Hippocampal formation (tissue), 2 donors: ENCODE measurements at regions not wholly inside any gene's neighbourhood (a gene's known extent, or its start where the extent isn't known, plus 50 kb on each side); places are given as distances from the start of the nearest gene placed in this dataset.
"Not testable (repeated sequence)": the region's sequence is repeated elsewhere in the genome, so short reads cannot be mapped to it uniquely, and the experiment has no call there.

Experiments used
- DNase-seq, 2 donors: peaks; one replicate each; lab custom pipeline; 2025; lab: John Stamatoyannopoulos, UW

GRCh38 chr4:91838181-91838861 is 465.4 kb upstream of the GRID2 start:
- DNase-seq, result no peak

GRCh38 chr4:91840359-91840758 is 463.4 kb upstream of the GRID2 start:
- no peak for DNase-seq

- DNase-seq, result no peak
These were observed 457.5 kb upstream of the GRID2 start for GRCh38 chr4:91846233-91846632.

- DNase-seq, result no peak
These were observed 452.3 kb upstream of the GRID2 start for GRCh38 chr4:91851456-91851855.

GRCh38 chr4:91887926-91888325 is 415.8 kb upstream of the GRID2 start:
- no peak for DNase-seq

GRCh38 chr4:91891217-91891616 is 412.5 kb upstream of the GRID2 start:
- not testable (repeated sequence) for DNase-seq

- DNase-seq, result no peak
These were observed 409.8 kb upstream of the GRID2 start for GRCh38 chr4:91894006-91894405.

- no peak for DNase-seq
These were observed 399.2 kb upstream of the GRID2 start for GRCh38 chr4:91904556-91904955.

GRCh38 chr4:91909963-91910362 is 393.8 kb upstream of the GRID2 start:
- no peak for DNase-seq

GRCh38 chr4:91914176-91914804 is 389.5 kb upstream of the GRID2 start:
- no peak for DNase-seq

- DNase-seq, result no peak
These were observed 387.5 kb upstream of the GRID2 start for GRCh38 chr4:91916219-91916618.

GRCh38 chr4:91924625-91925024 is 379.1 kb upstream of the GRID2 start:
- no peak for DNase-seq

GRCh38 chr4:91935217-91935616 is 368.5 kb upstream of the GRID2 start:
- no peak for DNase-seq

- no peak for DNase-seq
These were observed 367.5 kb upstream of the GRID2 start for GRCh38 chr4:91936311-91936710.

GRCh38 chr4:91957963-91958362 is 345.8 kb upstream of the GRID2 start:
- no peak for DNase-seq

GRCh38 chr4:91958596-91958995 is 345.2 kb upstream of the GRID2 start:
- DNase-seq, result peak in 1 of 2 donors; percentile 1

GRCh38 chr4:91961504-91961903 is 342.3 kb upstream of the GRID2 start:
- DNase-seq, result no peak

- DNase-seq, result peak in 1 of 2 donors; percentile 46
These were observed 340.3 kb upstream of the GRID2 start for GRCh38 chr4:91963486-91963885.

GRCh38 chr4:91965166-91965565 is 338.6 kb upstream of the GRID2 start:
- DNase-seq, result no peak

- DNase-seq, result no peak
These were observed 330.1 kb upstream of the GRID2 start for GRCh38 chr4:91973479-91974153.

GRCh38 chr4:91984466-91984865 is 319.3 kb upstream of the GRID2 start:
- DNase-seq, result no peak

- no peak for DNase-seq
These were observed 313.9 kb upstream of the GRID2 start for GRCh38 chr4:91989914-91990313.

GRCh38 chr4:91990726-91991125 is 313.0 kb upstream of the GRID2 start:
- no peak for DNase-seq
